HCT116 (cell line): ENCODE measurements at regions not wholly inside any gene's neighbourhood (a gene's known extent, or its start where the extent isn't known, plus 50 kb on each side); places are given as distances from the start of the nearest gene placed in this dataset.

Experiments
- ATAC-seq: fragments of 200-7000 bp; cut with Tn5 transposase; 2 replicates; pipeline ENCODE4 v1.9.1; 2020; ENCODE audit warnings: mild to moderate bottlenecking, moderate library complexity
- BruUV-seq: library from RNA; stranded (reverse); fragments of 400-500 nt; replicated peaks from 2 replicates; lab custom pipeline; 2021; lab: Mats Ljungman, UMichigan
- CTCF ChIA-PET: fragments of 300-600 bp; sonication (Branson Sonifier 250); formaldehyde crosslinking; loops from one replicate; lab custom pipeline; 2021; ENCODE audit warnings: antibody characterized with exemption; lab: Charles Lee
- POLR2A ChIA-PET: fragments of 300-600, 350-600 bp; sonication (Branson Sonifier 250); formaldehyde crosslinking; loops from one replicate; lab custom pipeline; 2021; ENCODE audit warnings: antibody characterized with exemption; lab: Charles Lee
- RAD21 ChIA-PET, 2 experiments: fragments of 300-600 bp; sonication (Branson Sonifier 250); formaldehyde crosslinking; loops; one replicate each; lab custom pipeline; 2023; ENCODE audit warnings: low total read pairs in 2 of 2; ENCODE audit not compliant: uncharacterized antibody in 2 of 2, unreplicated experiment in 2 of 2, low non-redundant PET in 1 of 2; lab: Charles Lee
- DNase-seq: peaks from one replicate; pipeline ENCODE4 v3.0.0-alpha.2; 2010; ENCODE audit warnings: low read depth, low spot score
- H2AFZ ChIP-seq: fragments of 200-600 bp; shearing (Covaris generic), sonication (generic); 2 replicates; pipeline ENCODE4 v1.6.1; 2017; ENCODE audit warnings: low read depth, mixed run types, mixed read lengths, antibody characterized with exemption, low read length; ENCODE audit not compliant: poor library complexity, severe bottlenecking
- H3K27ac ChIP-seq: 2 replicates; pipeline ENCODE4 v1.5.1; 2012; ENCODE audit warnings: low read depth, low read length
- H3K27me3 ChIP-seq: fragments of 200-600 bp; sonication (generic); 2 replicates; pipeline ENCODE4 v1.6.1; 2016; ENCODE audit warnings: mixed run types, low read length, mixed read lengths; ENCODE audit not compliant: insufficient read depth
- H3K36me3 ChIP-seq, 2 experiments: fragments of 200-500 bp in 1 of 2; fragments of 200-600 bp in 1 of 2; sonication (Bioruptor generic) in 1 of 2; sonication (generic) in 1 of 2; 2 replicates each; pipeline versions ENCODE4 v1.5.1 to v1.6.1; 2014 to 2016; ENCODE audit warnings: low read length in 2 of 2, inconsistent platforms in 1 of 2, mixed read lengths in 1 of 2, mixed run types in 1 of 2; ENCODE audit not compliant: insufficient read depth in 2 of 2, control insufficient read depth in 1 of 2
- H3K4me1 ChIP-seq, 2 experiments: fragments of 200-600 bp in 1 of 2; sonication (generic) in 1 of 2; 2 replicates each; pipeline versions ENCODE4 v1.5.1 to v1.6.1; 2012 to 2017; ENCODE audit warnings: low read length in 2 of 2, inconsistent platforms in 1 of 2, mild to moderate bottlenecking in 1 of 2, mixed read lengths in 1 of 2, mixed run types in 1 of 2, moderate library complexity in 1 of 2; ENCODE audit not compliant: insufficient read depth in 2 of 2, control insufficient read depth in 1 of 2
- H3K4me2 ChIP-seq: fragments of 200-600 bp; sonication (generic); 2 replicates; pipeline ENCODE4 v1.6.1; 2017; ENCODE audit warnings: mixed run types, low read length, mixed read lengths
- H3K4me3 ChIP-seq, 2 experiments: fragments of 200-600 bp in 1 of 2; sonication (generic) in 1 of 2; replicated peaks in 1 of 2; 2 replicates each; pipeline ENCODE4 v1.5.1; 2011 to 2016; ENCODE audit warnings: low read length in 2 of 2, control low read depth in 1 of 2, low read depth in 1 of 2, mild to moderate bottlenecking in 1 of 2, mixed read lengths in 1 of 2, mixed run types in 1 of 2
- H3K79me2 ChIP-seq: fragments of 200-600 bp; sonication (generic); 2 replicates; pipeline ENCODE4 v1.6.1; 2017; ENCODE audit warnings: mild to moderate bottlenecking, mixed run types, low read length, moderate library complexity, mixed read lengths; ENCODE audit not compliant: insufficient read depth
- H3K9ac ChIP-seq: fragments of 200-600 bp; sonication (generic); 2 replicates; pipeline ENCODE4 v1.6.1; 2016; ENCODE audit warnings: low read length, mixed read lengths
- H3K9me2 ChIP-seq: fragments of 200-600 bp; sonication (generic), shearing (Covaris generic); 2 replicates; pipeline ENCODE4 v1.6.1; 2017; ENCODE audit warnings: mixed run types, mild to moderate bottlenecking, moderate library complexity; ENCODE audit not compliant: insufficient read depth
- H3K9me3 ChIP-seq, 2 experiments: fragments of 200-500 bp in 1 of 2; fragments of 200-600 bp in 1 of 2; sonication (Bioruptor generic) in 1 of 2; sonication (generic) in 1 of 2; 2 replicates each; pipeline ENCODE4 v1.6.1; 2014 to 2017; ENCODE audit warnings: low read length in 2 of 2, mixed read lengths in 2 of 2, inconsistent platforms in 1 of 2, low read depth in 1 of 2, mild to moderate bottlenecking in 1 of 2, mixed run types in 1 of 2, moderate library complexity in 1 of 2; ENCODE audit not compliant: control insufficient read depth in 1 of 2, insufficient read depth in 1 of 2
- H4K20me1 ChIP-seq: fragments of 200-600 bp; sonication (generic), shearing (Covaris generic); 2 replicates; pipeline ENCODE4 v1.6.1; 2017; ENCODE audit warnings: mixed run types, mild to moderate bottlenecking, moderate library complexity; ENCODE audit not compliant: insufficient read depth
- FOSL1 ChIP-seq: IDR thresholded peaks from 2 replicates; pipeline ENCODE4 v1.6.1; 2012; ENCODE audit warnings: low read depth
- SRF ChIP-seq: IDR thresholded peaks from 2 replicates; pipeline ENCODE4 v1.6.1; 2012; ENCODE audit warnings: low read depth
- TCF7L2 ChIP-seq: IDR thresholded peaks from 2 replicates; pipeline ENCODE4 v1.7.0; 2011; ENCODE audit warnings: borderline replicate concordance, inconsistent platforms; ENCODE audit not compliant: insufficient read depth, insufficient read length; ENCODE audit errors: extremely low read depth
- ZBTB33 ChIP-seq: IDR thresholded peaks from 2 replicates; pipeline ENCODE4 v1.6.1; 2011; ENCODE audit warnings: mild to moderate bottlenecking, low read length, moderate library complexity; ENCODE audit not compliant: insufficient replicate concordance; ENCODE audit errors: extremely low read depth
- ZFX ChIP-seq: fragments of 450-650 bp; IDR thresholded peaks from 2 replicates; pipeline ENCODE4 v1.6.1; 2017
- intact Hi-C: fragments of 100-400 bp; cut with micrococcal nuclease; formaldehyde crosslinking; loops from 2 replicates; pipeline ENCODE4 v1.10.0; 2022

- no peak overlapping the region for H2AFZ ChIP-seq
Observed at GRCh38 chr6:104526376-104526775, 333.3 kb downstream of the HACE1 start.

More at GRCh38 chr6:104526376-104526775, 333.3 kb downstream of the HACE1 start:
- ChIA-PET CTCF (interaction anchor here (0.6 to 2.8 kb wide), 9 partner anchors 8 to 1241 kb away, joined by 3 to 7 read pairs (median 3); no protein-coding TSS in a partner anchor), RAD21 (no interaction called here), POLR2A (interaction anchor here (0.6 kb wide), 1 partner anchor 654 kb away, joined by 6 read pairs; no protein-coding TSS in a partner anchor)
- H4K20me1 ChIP-seq: no peaks in the 10 kb centered on the region
- no TSS peak for BruUV-seq
- no peak overlapping the region for H3K27ac ChIP-seq
- no peaks in the 10 kb centered on the region for H3K36me3 ChIP-seq
- DNase-seq: no peak
- no peaks in the 10 kb centered on the region for H3K4me1 ChIP-seq
- ATAC-seq: no peak
- intact Hi-C loops: loop anchor here (2.0 to 10.0 kb wide), 3 partner anchors 202 to 1672 kb away; no protein-coding TSS in a partner anchor
- no peaks in the 10 kb centered on the region for H3K79me2 ChIP-seq
- H3K9me3 ChIP-seq: no peaks in the 10 kb centered on the region
- no peak overlapping the region for H3K4me2 ChIP-seq
- H3K9me2 ChIP-seq: no peaks in the 10 kb centered on the region
- no peaks in the 10 kb centered on the region for H3K27me3 ChIP-seq
- H3K9ac ChIP-seq: no peak overlapping the region
- H3K4me3 ChIP-seq: no peak overlapping the region
- TF ChIP-seq ZBTB33 (no peak), TCF7L2 (no peak), SRF (no peak), FOSL1 (no peak), ZFX (no peak)
